ENCODE measurements at regions not wholly inside any gene's neighbourhood (a gene's known extent, or its start where the extent isn't known, plus 50 kb on each side); places are given as distances from the start of the nearest gene placed in this dataset.

GRCh38 chr5:57736716-57737115 lies 254.1 kb upstream of the ACTBL2 start:
- no peak overlapping the region; the same call in 1 of the 2 replicates for H2BK5ac ChIP-seq (ENCODE audit: low read depth, low read length)
- H3K27ac ChIP-seq (ENCODE audit: low read depth, low read length), result no peak overlapping the region
- no peak overlapping the region for H2BK20ac ChIP-seq (ENCODE audit: low read length)
- H3K4me2 ChIP-seq (ENCODE audit: insufficient read depth in 1 of 2, low read depth in 2 of 2, low read length in 2 of 2), result no peak overlapping the region
- no peak overlapping the region for H3K18ac ChIP-seq (ENCODE audit: extremely low read depth, low read length)
- H4K20me1 ChIP-seq (replicated peaks in 1 of 2; ENCODE audit: control insufficient read depth in 1 of 2, insufficient read depth in 2 of 2, low read length in 2 of 2), result no peaks in the 10 kb centered on the region
- POLR2A ChIA-PET (ENCODE audit: partially characterized antibody), result no interaction called here
- no peaks in the 10 kb centered on the region for H3K79me2 ChIP-seq (ENCODE audit: control insufficient read depth in 1 of 2, insufficient read depth in 2 of 2, low read length in 2 of 2)
- H3K23ac ChIP-seq (ENCODE audit: insufficient read length), result no peak overlapping the region
- no peaks in the 10 kb centered on the region for H3K9me3 ChIP-seq (ENCODE audit: insufficient read depth in 2 of 2, low read depth in 1 of 2, low read length in 1 of 2)
- CTCF ChIA-PET (ENCODE audit: partially characterized antibody), result no interaction called here
- no peak overlapping the region for H3K4ac ChIP-seq (replicated peaks; ENCODE audit: insufficient read length, low read depth, low read length)
- H4K8ac ChIP-seq (ENCODE audit: extremely low read depth, insufficient read depth, low read length), result no peak overlapping the region
- no peak overlapping the region for H3K9ac ChIP-seq (replicated peaks in 1 of 4; ENCODE audit: extremely low read depth in 1 of 4, low read depth in 3 of 4, low read length in 3 of 4)
- H3K4me3 ChIP-seq (ENCODE audit: extremely low read depth in 1 of 4, insufficient read depth in 2 of 4, low read depth in 3 of 4, low read length in 4 of 4), result no peak overlapping the region
- peaks cover 0 to 4% (median 0%) of the 10 kb centered on the region in 4 experiments; a peak in 1 of 7 replicates for H3K4me1 ChIP-seq (replicated peaks in 1 of 4; ENCODE audit: control insufficient read depth in 3 of 4, insufficient read depth in 4 of 4, low read length in 3 of 4)
- no peaks in the 10 kb centered on the region for H3K79me1 ChIP-seq (ENCODE audit: low read depth, low read length)
- no peaks in the 10 kb centered on the region for H3K27me3 ChIP-seq (replicated peaks in 1 of 4; ENCODE audit: control insufficient read depth in 3 of 4, extremely low read depth in 1 of 4, insufficient read depth in 3 of 4, low read length in 3 of 4)
- H2AFZ ChIP-seq (ENCODE audit: low read length), result peak overlapping the region; percentile 36; the same call in 1 of the 2 replicates
- no peak for DNase-seq (ENCODE audit: low read depth in 1 of 2, low spot score in 2 of 2)
- 80% methylated on average over 4 of the region's 4 CpGs; no CpG with 5 or more reads in 1 of the 2 experiments for WGBS, 2 experiments (ENCODE audit: extremely low coverage in 1 of 2, insufficient coverage in 1 of 2, insufficient read length in 1 of 2, insufficient replicate concordance in 2 of 2, low coverage in 1 of 2, low lambda C conversion rate in 2 of 2, missing lambda C conversion rate in 1 of 2)
- no peak overlapping the region for H2BK15ac ChIP-seq (ENCODE audit: low read length)
- H2AK5ac ChIP-seq (ENCODE audit: low read depth, low read length), result no peak overlapping the region
- no peak overlapping the region for H3K56ac ChIP-seq (replicated peaks; ENCODE audit: insufficient read length, low read depth, low read length)
- no peaks in the 10 kb centered on the region for H3K36me3 ChIP-seq (ENCODE audit: control insufficient read depth in 2 of 4, insufficient read depth in 4 of 4, low read length in 3 of 4)
- H4K5ac ChIP-seq (ENCODE audit: insufficient read length, low read depth, low read length), result no peak overlapping the region
- no peak overlapping the region for H2BK120ac ChIP-seq (replicated peaks; ENCODE audit: low read depth, low read length)
- H3K14ac ChIP-seq (ENCODE audit: insufficient read length), result no peak overlapping the region
- peak overlapping the region; percentile 20 for H4K91ac ChIP-seq (replicated peaks; ENCODE audit: insufficient read length, low read length)
- no peak for FAIRE-seq
- TF ChIP-seq POU5F1 (IDR thresholded peaks at IDR 0.05; ENCODE audit: low read depth, low read length) (no peak), TEAD4 (IDR thresholded peaks at IDR 0.05; ENCODE audit: low read depth, low read length) (no peak), CTBP2 (IDR thresholded peaks at IDR 0.05; ENCODE audit: borderline replicate concordance, insufficient read depth, insufficient read length, low read length) (no peak), TAF7 (optimal IDR thresholded peaks at IDR 0.05; ENCODE audit: borderline replicate concordance, low read depth, low read length) (no peak), EZH2 (IDR thresholded peaks at IDR 0.05; ENCODE audit: low read depth, low read length, severe bottlenecking) (no peak), SUZ12 (IDR thresholded peaks at IDR 0.05; ENCODE audit: low read length) (no peak), CEBPB (IDR thresholded peaks at IDR 0.05; ENCODE audit: low read depth, low read length) (no peak), ATF3 (IDR thresholded peaks at IDR 0.05; ENCODE audit: insufficient read depth, low read depth, low read length) (no peak), CHD1 (IDR thresholded peaks at IDR 0.05; ENCODE audit: low read depth, low read length) (no peak), KDM1A (IDR thresholded peaks at IDR 0.05; ENCODE audit: borderline replicate concordance, low read length) (no peak), YY1 (IDR thresholded peaks at IDR 0.05; ENCODE audit: low read depth, low read length) (no peak)
- H3K23me2 ChIP-seq (ENCODE audit: low read depth, low read length), result no peaks in the 10 kb centered on the region
- peak overlapping the region; percentile 65 for H2BK12ac ChIP-seq (ENCODE audit: low read depth, low read length)

All from H1 (cell line).